GM12872 (cell line): ENCODE measurements at regions not wholly inside any gene's neighbourhood (a gene's known extent, or its start where the extent isn't known, plus 50 kb on each side); places are given as distances from the start of the nearest gene placed in this dataset.

Source experiments
- TF ChIP-seq, protein P1 (sequence below): IDR thresholded peaks from 3 replicates; pipeline ENCODE4 v1.5.1; 2011; ENCODE audit warnings: low read depth, mild to moderate bottlenecking, low read length, moderate library complexity; ENCODE audit not compliant: insufficient read depth

DNA sequence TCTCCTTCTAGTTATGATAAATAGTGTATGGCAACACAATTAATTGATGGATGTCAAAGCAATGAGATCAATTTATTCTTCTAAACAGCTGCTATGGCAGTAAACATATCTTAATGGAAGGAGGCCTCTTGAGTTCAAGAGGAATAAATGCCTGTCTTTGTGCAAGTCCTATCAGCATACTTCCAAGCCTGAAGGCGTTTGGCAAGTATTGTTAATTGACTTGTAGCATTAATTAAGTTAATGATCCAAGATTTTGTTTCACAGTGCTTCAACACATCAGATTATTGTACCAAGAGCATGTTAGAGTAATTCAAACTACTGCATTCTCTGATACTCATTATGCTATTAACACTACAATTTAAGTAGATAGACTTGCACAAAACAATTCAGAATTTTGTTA is 144.8 kb downstream of the FAT4 start:
- TF ChIP-seq, protein P1, sequence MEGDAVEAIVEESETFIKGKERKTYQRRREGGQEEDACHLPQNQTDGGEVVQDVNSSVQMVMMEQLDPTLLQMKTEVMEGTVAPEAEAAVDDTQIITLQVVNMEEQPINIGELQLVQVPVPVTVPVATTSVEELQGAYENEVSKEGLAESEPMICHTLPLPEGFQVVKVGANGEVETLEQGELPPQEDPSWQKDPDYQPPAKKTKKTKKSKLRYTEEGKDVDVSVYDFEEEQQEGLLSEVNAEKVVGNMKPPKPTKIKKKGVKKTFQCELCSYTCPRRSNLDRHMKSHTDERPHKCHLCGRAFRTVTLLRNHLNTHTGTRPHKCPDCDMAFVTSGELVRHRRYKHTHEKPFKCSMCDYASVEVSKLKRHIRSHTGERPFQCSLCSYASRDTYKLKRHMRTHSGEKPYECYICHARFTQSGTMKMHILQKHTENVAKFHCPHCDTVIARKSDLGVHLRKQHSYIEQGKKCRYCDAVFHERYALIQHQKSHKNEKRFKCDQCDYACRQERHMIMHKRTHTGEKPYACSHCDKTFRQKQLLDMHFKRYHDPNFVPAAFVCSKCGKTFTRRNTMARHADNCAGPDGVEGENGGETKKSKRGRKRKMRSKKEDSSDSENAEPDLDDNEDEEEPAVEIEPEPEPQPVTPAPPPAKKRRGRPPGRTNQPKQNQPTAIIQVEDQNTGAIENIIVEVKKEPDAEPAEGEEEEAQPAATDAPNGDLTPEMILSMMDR = no peak

DNA sequence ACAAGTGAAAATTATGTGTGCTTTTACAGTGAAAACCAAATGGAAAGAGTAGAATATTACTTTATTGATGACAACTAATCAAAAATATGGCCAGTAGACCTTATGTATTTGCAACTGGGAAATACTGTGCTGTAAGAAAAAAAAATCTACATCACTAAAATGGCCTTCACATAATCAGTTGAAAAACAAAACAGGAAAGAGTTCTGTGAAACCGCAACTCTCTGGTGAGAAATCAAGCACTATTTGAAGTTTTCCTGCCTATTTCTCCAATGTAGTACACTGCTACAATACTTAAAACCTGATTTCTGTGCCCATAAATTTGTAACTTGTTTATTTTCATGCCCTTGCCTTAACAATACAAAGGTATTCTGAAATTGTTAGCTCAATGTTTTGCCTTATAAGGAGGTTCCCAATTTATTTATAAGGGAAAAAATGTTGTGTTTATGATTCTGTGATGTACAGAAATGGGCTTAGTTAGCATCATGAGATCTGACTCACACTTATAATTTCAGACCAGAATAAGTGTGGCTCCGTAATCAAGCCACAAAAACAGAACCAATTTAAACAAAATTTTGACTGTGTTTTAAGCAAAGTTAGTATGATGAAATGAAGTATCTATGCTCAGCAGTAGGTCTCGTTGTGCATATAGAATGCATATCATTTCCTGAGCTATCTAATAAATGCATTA is 147.1 kb downstream of the FAT4 start:
- TF ChIP-seq, protein P1 = no peak

DNA sequence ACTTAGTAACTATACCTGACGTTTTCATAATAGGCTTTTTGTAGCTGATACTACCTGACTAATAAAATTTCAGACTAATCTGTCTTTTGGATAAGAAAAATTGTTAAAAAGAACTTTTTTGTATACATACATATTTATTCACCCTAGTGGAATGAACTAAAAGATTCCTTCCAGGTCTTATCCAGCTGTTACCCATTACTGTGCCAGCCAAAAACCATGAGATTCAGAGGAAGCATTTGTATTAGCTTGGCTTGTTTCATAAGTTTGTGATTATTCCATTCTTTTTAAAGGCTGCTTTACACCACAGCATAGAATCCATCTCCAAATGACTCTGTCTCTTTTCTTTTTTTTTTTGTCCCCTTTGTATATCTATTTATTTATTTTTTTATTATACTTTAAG is 149.4 kb downstream of the FAT4 start:
- TF ChIP-seq, protein P1 = no peak

DNA sequence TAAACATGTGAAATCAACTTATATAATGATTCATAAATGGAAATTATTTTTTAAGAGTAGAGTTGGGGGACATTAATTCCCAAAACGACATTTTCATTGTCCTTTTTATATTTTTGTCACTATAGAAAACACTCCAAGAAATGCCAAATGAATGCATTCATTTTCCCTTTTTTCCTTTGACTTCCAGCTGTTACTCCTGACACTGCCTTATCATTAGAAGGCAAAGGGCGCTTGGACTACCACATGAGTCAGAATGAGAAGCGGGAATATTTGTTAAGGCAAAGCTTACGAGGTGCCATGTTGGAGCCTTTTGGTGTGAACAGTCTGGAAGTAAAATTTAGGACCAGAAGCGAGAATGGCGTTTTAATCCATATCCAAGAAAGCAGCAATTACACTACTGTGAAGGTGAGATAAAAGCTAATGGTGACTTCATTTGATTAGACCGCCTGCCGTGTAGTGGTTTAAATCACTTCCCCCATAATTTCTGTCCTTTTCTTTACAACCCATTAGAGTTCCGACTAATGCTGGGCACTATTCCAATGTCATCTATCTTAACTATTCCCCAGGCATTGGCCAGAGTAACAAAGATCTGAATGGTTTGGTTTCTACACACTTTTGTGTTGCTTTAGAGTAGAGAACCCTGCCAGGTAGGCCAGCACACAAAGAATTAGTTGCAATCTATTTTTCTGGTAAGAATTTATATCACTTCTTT is 166.7 kb downstream of the FAT4 start:
- TF ChIP-seq, protein P1 = no peak

DNA sequence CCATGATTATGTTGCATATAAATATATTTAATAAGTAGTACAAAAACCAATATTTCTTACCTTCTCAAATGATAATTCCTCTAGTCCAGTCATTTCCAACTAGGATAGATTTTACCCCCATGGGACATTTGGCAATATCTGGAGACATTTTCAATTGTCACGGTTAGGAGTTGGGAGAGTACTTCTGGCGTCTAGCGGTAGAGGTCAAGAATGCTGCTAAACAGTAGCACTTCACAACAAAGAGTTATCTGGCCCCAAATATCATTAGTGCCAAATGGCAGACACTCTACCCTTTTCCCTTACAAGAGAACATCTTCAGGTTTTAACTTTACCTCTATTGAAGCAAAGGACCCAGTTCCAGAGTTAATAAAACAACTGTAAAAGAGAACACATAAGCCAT is 168.1 kb downstream of the FAT4 start:
- TF ChIP-seq, protein P1 = no peak

DNA sequence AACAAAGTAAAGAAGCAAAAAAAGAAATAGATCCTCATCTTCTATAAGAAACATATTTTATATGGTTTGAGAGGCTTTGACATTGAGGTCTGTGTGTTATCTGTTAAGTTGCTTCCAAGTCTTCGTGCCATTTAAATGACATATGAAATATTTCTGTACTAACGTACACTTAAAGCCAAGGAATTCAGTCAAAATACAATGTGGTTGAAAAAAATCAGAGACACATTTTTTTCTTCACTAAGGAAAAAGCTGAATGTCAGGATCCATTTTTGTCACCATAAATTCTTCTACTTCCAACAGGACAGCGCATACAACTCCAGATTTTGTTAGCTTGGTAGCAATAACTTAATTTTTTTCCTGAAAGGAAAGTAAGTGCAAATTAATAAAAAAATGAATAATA is 168.5 kb downstream of the FAT4 start:
- TF ChIP-seq, protein P1 = no peak

DNA sequence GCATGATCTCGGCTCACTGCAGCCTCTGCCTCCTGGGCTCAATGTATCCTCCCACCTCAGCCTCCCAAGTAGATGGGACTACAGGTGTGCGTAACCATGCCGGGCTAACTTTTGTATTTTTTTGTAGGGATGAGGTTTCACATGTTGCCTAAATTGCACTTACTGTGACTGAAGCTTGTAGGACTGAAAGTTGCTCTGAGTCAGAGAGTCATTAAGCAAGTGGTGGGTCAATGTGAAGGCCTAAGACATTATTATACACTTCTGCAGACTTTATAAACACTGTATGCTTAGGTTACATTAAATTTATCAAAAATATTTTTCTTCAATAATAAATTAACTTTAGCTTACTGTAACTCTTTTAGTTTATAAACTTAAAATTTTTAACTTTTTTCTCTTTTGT is 170.2 kb downstream of the FAT4 start:
- TF ChIP-seq, protein P1 = no peak
